Fibroblast of mammary gland (primary cell): ENCODE measurements at regions not wholly inside any gene's neighbourhood (a gene's known extent, or its start where the extent isn't known, plus 50 kb on each side); places are given as distances from the start of the nearest gene placed in this dataset.

Experiments used
- DNase-seq: peaks from one replicate; pipeline ENCODE4 v3.0.0-alpha.2; 2010; ENCODE audit warnings: low read depth
- H3K4me3 ChIP-seq: 2 replicates; pipeline ENCODE4 v1.5.1; 2011; ENCODE audit warnings: low read depth, mild to moderate bottlenecking, low read length, moderate library complexity; ENCODE audit not compliant: control insufficient read depth
- CTCF ChIP-seq: conservative IDR thresholded peaks from 2 replicates; pipeline ENCODE4 v1.5.1; 2011; ENCODE audit warnings: low read depth, low read length, inconsistent platforms; ENCODE audit not compliant: control insufficient read depth, insufficient read depth

GRCh38 chr6:114450631-114451030, 107.8 kb upstream of the HS3ST5 start:
- no peak overlapping the region for H3K4me3 ChIP-seq
- no peak for TF ChIP-seq CTCF
- DNase-seq = no peak

GRCh38 chr6:114449659-114450058, 106.8 kb upstream of the HS3ST5 start:
- no peak for DNase-seq
- no peak overlapping the region for H3K4me3 ChIP-seq
- TF ChIP-seq CTCF = no peak

GRCh38 chr6:114446342-114446741, 103.5 kb upstream of the HS3ST5 start:
- DNase-seq = no peak
- no peak for TF ChIP-seq CTCF
- no peak overlapping the region for H3K4me3 ChIP-seq

GRCh38 chr6:114445846-114446245, 103.0 kb upstream of the HS3ST5 start:
- H3K4me3 ChIP-seq = no peak overlapping the region
- DNase-seq = no peak
- no peak for TF ChIP-seq CTCF

GRCh38 chr6:114439411-114439810, 96.6 kb upstream of the HS3ST5 start:
- no peak overlapping the region for H3K4me3 ChIP-seq
- TF ChIP-seq CTCF = no peak
- no peak for DNase-seq

GRCh38 chr6:114437235-114437634, 94.4 kb upstream of the HS3ST5 start:
- TF ChIP-seq CTCF = no peak
- no peak overlapping the region for H3K4me3 ChIP-seq
- no peak for DNase-seq

GRCh38 chr6:114436691-114437090, 93.9 kb upstream of the HS3ST5 start:
- no peak overlapping the region for H3K4me3 ChIP-seq
- no peak for DNase-seq
- TF ChIP-seq CTCF = no peak
